GM10266 (cell line): ENCODE measurements at regions not wholly inside any gene's neighbourhood (a gene's known extent, or its start where the extent isn't known, plus 50 kb on each side); places are given as distances from the start of the nearest gene placed in this dataset.

Experiments used
- DNase-seq: peaks from one replicate; pipeline ENCODE4 v3.0.0; 2012; ENCODE audit errors: extremely low spot score
- CTCF ChIP-seq: IDR thresholded peaks from 2 replicates; pipeline ENCODE4 v1.5.1; 2012; ENCODE audit warnings: mild to moderate bottlenecking, low read depth; ENCODE audit not compliant: control insufficient read depth, insufficient read depth; ENCODE audit errors: missing control alignments

GRCh38 chr16:80002261-80002660 lies 401.7 kb upstream of the MAF start:
- TF ChIP-seq CTCF, result no peak
- DNase-seq, result no peak

DNA sequence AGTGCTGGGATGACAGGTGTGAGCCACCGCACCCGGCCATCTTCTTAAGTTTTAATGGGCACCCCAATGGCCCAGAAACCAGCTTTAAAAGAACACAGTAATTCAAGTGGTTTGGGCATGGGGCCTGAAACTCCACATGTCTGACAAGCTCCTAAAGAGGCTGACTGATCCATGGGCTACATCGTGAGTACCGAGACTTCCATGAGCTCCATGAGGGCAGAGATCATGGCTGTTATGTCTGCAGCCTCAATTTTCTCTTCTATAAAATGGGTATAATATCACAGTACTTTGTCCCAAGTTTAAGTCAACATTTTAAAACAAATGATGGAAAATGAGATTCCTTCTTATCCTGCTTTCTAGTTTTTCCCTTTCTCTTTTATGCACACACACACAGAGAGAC lies 397.6 kb upstream of the MAF start:
- DNase-seq, result no peak
- TF ChIP-seq CTCF, result no peak

DNA sequence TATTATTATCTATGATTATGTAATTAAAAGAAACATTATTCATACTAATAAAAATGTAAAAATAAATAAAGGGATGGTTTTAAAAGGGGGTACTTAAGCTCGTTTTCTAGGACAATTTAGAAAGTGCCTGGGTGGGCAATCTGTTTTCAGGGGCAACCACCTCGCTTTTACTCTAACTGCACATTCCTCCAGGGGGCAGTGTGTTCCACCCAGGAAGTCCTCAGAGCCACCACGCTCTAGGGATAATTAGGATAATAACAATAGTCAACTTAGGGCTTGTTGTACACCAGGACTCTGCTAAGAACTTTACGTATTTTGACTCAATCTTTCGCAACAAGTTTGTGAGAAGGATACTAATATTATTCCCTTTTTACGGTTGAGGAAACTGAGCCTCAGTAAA lies 396.7 kb upstream of the MAF start:
- TF ChIP-seq CTCF, result peak; percentile 31
- DNase-seq, result no peak

DNA sequence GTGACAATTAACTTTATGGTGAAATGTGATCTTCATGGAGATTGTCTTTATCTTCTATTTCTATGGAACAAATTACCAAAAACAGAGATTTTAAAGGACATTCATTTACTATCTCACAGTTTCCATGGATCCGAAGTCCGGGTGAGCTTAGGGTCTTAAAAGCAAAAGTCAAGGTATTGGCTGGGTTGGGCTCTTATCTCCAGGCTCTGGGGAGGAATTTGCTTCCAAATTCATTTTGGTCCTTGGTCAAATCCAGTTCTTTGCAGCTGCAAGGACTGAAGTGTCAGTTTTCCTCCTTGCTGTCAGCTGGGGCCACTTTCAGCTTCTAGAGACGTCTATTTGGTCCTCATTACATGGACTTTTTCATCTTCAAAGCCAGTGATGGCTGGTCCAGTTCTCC lies 395.8 kb upstream of the MAF start:
- TF ChIP-seq CTCF, result no peak
- no peak for DNase-seq

- DNase-seq, result no peak
- TF ChIP-seq CTCF, result no peak
Observed at GRCh38 chr16:79995315-79995714, 394.8 kb upstream of the MAF start.

GRCh38 chr16:79994418-79994817 lies 393.9 kb upstream of the MAF start:
- no peak for TF ChIP-seq CTCF

DNA sequence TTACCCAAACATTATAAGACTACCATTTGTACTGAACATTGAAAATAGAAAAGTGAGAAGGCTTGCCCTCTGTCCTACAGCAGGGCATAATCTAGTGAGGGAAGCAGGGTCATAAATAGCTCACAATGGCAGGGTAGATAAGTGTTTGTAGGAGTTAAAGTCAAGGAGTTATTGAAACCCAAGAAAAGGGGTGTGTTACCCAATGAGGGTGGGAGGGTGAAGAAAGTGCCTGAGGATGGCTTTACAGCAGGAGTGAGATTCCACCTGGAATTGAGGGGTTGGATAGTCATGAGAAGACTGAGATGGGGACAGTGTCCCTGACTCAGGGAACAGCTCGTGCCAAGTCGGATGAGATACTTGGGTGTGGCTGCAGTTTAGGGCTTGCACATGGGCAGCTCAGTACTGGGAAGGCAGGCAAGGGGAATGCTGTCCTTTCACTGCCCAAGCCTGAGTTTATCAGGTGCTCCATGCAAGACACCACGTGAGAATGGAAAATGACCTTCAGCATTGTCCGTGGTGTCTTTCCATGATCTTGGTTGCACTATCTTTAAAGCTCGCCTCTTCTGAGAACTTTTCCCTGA lies 393.2 kb upstream of the MAF start:
- no peak for DNase-seq
- TF ChIP-seq CTCF, result no peak

More at GRCh38 chr16:79994418-79994817, 393.9 kb upstream of the MAF start:
- no peak for DNase-seq
